ENCODE measurements at regions not wholly inside any gene's neighbourhood (a gene's known extent, or its start where the extent isn't known, plus 50 kb on each side); places are given as distances from the start of the nearest gene placed in this dataset.
A peak's percentile ranks its signal among the peaks of the same experiment; 100 is the strongest.

DNA sequence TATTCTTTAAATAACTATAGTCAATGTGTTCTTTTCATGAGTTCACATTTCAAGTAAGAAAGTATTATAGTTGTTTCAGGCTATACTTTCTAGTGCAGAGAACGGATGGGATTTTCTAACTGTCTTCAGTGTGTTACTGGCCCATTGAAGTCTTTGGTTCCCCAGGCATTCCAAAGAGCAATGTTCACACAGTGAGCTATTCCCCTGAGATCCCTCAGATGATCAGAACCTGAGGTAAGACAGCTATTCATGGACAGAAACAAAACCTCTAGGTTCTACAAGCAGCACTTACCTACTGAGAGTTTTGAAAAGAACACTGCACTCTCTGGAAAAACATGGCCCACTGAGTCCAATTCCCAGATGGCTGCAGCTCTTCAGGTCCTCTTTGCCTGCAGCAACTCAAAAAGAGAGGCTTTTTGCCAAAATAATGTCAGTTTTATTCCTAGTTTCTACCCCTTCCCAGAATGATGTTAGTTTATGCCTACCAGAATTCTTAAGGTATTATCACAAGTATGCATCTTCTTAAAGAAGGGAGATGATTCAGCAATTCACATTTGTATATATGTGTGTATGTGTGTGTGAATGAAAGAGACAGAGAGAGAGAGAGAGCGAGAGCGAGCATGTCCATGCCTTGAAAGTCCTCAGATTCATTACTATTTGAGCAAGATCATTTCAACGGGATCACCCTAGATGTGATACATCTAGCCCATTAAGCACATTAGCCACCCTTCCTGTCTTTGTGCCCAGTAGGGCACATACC is 146.1 kb downstream of the PDHA2 start:
- Histone ChIP-seq H3K36me3 (ENCODE audit: insufficient read depth, low read length) (no peaks in the 10 kb centered on the region), H2AFZ (ENCODE audit: low read length, unreplicated experiment) (no peak overlapping the region), H3K4me3 (ENCODE audit: low read depth, low read length) (no peak overlapping the region), H3K79me2 (ENCODE audit: control insufficient read depth, insufficient read depth, low read length, unreplicated experiment) (no peaks in the 10 kb centered on the region), H3K27me3 (ENCODE audit: insufficient read depth, low read length) (no peaks in the 10 kb centered on the region), H3K27ac (ENCODE audit: low read depth, low read length) (no peak overlapping the region), H3K4me1 (ENCODE audit: control insufficient read depth, insufficient read depth, low read length, unreplicated experiment) (no peaks in the 10 kb centered on the region)

DNA sequence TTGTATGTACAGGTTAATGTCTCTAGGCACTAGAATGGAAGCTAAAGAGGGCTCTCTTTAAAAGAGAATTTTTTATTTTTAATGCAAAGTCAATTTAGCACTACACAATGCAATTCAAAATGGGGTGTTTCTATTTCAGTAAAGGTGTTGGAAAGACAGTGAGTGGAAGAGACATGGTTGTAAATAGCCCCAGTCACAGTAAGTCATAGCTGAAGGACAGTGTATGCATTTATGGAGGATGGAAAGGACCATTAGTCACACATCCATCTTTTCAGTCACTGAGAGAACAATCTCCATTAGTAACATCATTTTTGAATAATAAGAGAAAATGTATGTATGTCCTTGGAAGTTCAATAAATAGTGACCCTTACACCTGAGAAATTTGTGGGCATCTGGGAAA is 148.0 kb downstream of the PDHA2 start:
- Histone ChIP-seq H3K79me2 (ENCODE audit: control insufficient read depth, insufficient read depth, low read length, unreplicated experiment) (no peaks in the 10 kb centered on the region), H3K27me3 (ENCODE audit: insufficient read depth, low read length) (no peaks in the 10 kb centered on the region), H3K36me3 (ENCODE audit: insufficient read depth, low read length) (no peaks in the 10 kb centered on the region), H3K4me3 (ENCODE audit: low read depth, low read length) (no peak overlapping the region), H3K4me1 (ENCODE audit: control insufficient read depth, insufficient read depth, low read length, unreplicated experiment) (no peaks in the 10 kb centered on the region), H3K27ac (ENCODE audit: low read depth, low read length) (no peak overlapping the region), H2AFZ (ENCODE audit: low read length, unreplicated experiment) (no peak overlapping the region)

DNA sequence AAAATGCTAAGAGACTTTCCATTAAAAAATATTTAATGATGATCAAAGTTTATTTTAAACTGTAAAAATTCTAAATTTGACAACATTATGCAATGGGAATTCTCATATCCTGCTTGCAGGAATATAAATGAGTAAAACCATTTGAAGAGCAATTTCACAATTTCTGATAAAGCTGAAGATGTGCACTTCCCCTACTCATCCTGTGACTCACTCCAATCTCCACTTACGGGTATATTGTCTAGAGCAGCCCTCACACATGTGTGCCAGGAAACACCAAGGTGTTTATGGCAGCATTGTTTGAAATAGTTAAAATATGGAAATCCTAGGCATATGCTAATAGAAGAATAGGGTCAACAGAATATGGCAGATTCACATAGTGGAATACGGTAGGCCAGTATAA is 158.4 kb downstream of the PDHA2 start:
- Histone ChIP-seq H3K36me3 (ENCODE audit: insufficient read depth, low read length) (no peaks in the 10 kb centered on the region), H3K4me1 (ENCODE audit: control insufficient read depth, insufficient read depth, low read length, unreplicated experiment) (no peaks in the 10 kb centered on the region), H2AFZ (ENCODE audit: low read length, unreplicated experiment) (no peak overlapping the region)

DNA sequence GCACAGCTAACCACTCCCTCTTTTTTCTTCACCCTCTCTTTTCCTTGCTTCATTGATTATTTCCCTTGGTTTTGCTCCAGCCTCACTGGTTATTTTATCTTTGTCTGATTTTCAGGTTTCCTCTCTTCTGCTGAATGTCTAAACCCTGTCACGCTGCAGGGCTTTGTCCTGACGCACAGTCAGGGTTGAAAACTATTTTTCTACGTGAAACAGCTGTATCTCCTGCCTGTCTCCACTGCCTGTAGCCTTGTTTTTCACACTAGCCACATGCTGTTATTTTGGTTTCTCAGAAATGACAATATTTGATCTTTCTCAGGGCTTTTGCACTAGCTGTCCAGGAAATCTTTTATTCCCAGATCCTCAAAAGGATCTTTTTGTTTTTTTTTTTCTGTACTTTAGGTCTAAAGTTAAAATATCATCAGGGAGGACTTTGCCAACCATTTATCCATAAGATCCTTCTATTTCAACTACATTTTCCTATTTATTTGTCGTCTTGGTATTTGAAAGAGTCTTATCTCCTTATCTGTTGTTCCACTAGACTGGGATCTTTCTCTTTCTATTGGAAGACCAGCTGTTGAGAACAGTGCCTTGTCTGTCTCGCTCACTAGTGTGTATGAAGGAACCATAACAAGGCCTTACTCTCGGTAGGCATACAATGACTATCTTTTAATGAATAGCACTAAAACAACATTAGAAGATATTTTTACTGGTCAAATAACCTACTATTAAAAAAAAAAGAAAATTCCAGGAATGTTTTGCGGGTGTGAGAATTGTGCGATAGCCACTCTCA is 164.3 kb downstream of the PDHA2 start:
- Histone ChIP-seq H2AFZ (ENCODE audit: low read length, unreplicated experiment) (peak overlapping the region; percentile 25), H3K4me3 (ENCODE audit: low read depth, low read length) (no peak overlapping the region), H3K27me3 (ENCODE audit: insufficient read depth, low read length) (no peaks in the 10 kb centered on the region)

More for the DNA sequence above, 158.4 kb downstream of the PDHA2 start:
- H3K79me2 ChIP-seq (ENCODE audit: control insufficient read depth, insufficient read depth, low read length, unreplicated experiment) = no peaks in the 10 kb centered on the region
- no peak overlapping the region for H3K4me3 ChIP-seq (ENCODE audit: low read depth, low read length)
- H3K27me3 ChIP-seq (ENCODE audit: insufficient read depth, low read length) = no peaks in the 10 kb centered on the region
- H3K27ac ChIP-seq (ENCODE audit: low read depth, low read length) = no peak overlapping the region

DNA sequence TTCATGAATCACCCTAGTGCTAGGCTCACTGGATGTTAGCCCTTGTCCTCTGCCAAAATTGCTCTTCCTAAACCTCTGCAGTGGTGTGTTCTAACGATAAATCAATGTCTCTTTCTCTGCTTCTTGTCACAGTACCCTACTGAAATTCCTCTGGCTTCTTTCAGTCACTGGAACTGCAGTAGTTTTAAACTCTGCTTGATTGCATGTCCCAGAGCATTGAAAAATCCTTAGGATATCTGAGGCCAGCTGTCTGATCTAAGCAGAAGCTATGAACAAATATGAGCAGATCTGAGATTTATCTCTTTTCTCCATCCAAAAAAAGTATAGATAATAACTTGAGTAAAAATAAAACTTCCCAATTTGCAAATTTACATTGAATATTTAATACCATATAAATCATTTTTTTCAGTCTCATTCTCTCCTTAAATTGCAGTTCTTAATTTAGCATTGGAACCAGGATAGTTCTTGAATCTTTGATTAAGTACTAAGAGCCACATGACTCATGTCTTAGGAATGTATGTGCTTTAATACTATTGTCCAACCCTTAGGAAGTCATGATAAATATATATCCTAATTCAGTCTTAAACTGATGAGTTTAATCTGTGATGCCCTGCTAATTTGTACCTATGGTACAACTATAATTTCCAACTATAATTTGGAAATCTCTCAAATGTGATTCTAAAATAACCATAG is 169.7 kb downstream of the PDHA2 start:
- Histone ChIP-seq H3K4me3 (ENCODE audit: low read depth, low read length) (no peak overlapping the region), H3K36me3 (ENCODE audit: insufficient read depth, low read length) (no peaks in the 10 kb centered on the region), H3K79me2 (ENCODE audit: control insufficient read depth, insufficient read depth, low read length, unreplicated experiment) (no peaks in the 10 kb centered on the region), H3K4me1 (ENCODE audit: control insufficient read depth, insufficient read depth, low read length, unreplicated experiment) (no peaks in the 10 kb centered on the region), H3K27ac (ENCODE audit: low read depth, low read length) (no peak overlapping the region), H2AFZ (ENCODE audit: low read length, unreplicated experiment) (no peak overlapping the region), H3K27me3 (ENCODE audit: insufficient read depth, low read length) (no peaks in the 10 kb centered on the region)

More for the DNA sequence above, 164.3 kb downstream of the PDHA2 start:
- no peaks in the 10 kb centered on the region for H3K79me2 ChIP-seq (ENCODE audit: control insufficient read depth, insufficient read depth, low read length, unreplicated experiment)
- H3K27ac ChIP-seq (ENCODE audit: low read depth, low read length) = no peak overlapping the region
- H3K36me3 ChIP-seq (ENCODE audit: insufficient read depth, low read length) = no peaks in the 10 kb centered on the region
- no peaks in the 10 kb centered on the region for H3K4me1 ChIP-seq (ENCODE audit: control insufficient read depth, insufficient read depth, low read length, unreplicated experiment)

DNA sequence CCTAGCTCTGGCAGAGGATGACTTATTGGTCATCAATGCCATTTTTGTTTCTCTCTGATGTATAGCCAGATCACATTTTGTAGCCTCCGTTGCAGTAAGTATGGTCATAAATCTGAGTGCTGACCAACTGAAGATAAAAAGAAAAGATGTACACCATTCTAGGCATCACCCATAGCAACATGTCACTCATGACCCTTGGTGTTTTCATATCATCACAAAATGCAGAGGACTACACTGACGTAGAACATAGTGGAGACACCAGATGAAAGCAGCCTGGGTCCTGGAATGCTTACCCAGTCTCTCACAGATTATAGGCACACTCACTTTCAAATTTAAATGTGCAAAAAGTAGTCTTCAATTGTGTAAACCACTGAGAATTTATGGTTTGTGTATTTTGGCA is 172.8 kb downstream of the PDHA2 start:
- Histone ChIP-seq H3K4me3 (ENCODE audit: low read depth, low read length) (no peak overlapping the region), H2AFZ (ENCODE audit: low read length, unreplicated experiment) (no peak overlapping the region), H3K79me2 (ENCODE audit: control insufficient read depth, insufficient read depth, low read length, unreplicated experiment) (no peaks in the 10 kb centered on the region), H3K36me3 (ENCODE audit: insufficient read depth, low read length) (no peaks in the 10 kb centered on the region), H3K4me1 (ENCODE audit: control insufficient read depth, insufficient read depth, low read length, unreplicated experiment) (peaks cover 6% of the 10 kb centered on the region), H3K27me3 (ENCODE audit: insufficient read depth, low read length) (no peaks in the 10 kb centered on the region), H3K27ac (ENCODE audit: low read depth, low read length) (no peak overlapping the region)

DNA sequence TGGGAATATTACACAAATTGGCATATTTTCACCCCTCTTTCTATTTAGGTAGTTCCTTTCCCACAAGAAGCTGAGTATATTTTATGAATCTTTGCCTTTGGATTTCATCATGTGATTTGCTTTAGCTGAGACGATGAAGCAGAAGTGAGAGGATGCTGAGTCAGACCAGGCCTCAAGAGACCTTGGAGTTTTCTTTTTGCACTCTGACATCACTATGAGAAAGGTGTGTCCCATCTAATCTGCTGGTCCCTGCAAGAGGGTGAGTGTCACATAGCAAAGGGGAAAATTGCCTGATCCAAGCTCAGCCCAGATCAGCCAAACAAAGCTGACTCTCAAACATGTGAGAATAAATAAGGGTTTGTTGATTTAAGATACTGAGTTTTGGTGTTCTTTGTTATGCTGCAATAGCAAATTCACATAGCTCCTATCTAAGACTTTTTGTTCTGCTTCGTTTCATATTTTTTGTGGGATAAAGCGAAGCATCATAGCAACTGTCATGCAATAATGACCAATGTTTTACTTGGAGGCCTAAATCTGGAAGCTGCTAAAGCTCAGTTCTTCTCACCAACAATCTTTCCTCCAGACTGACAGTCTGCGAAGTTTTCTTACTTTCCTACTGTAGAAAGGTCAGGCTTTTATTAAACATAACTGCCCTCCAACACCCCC is 176.9 kb downstream of the PDHA2 start:
- peak overlapping the region; percentile 66 for H2AFZ ChIP-seq (ENCODE audit: low read length, unreplicated experiment)
- no peaks in the 10 kb centered on the region for H3K79me2 ChIP-seq (ENCODE audit: control insufficient read depth, insufficient read depth, low read length, unreplicated experiment)
- no peaks in the 10 kb centered on the region for H3K36me3 ChIP-seq (ENCODE audit: insufficient read depth, low read length)
- H3K27ac ChIP-seq (ENCODE audit: low read depth, low read length) = peak overlapping the region; percentile 46; the same call in 1 of the 2 replicates
- H3K4me1 ChIP-seq (ENCODE audit: control insufficient read depth, insufficient read depth, low read length, unreplicated experiment) = peaks cover 6% of the 10 kb centered on the region
- H3K4me3 ChIP-seq (ENCODE audit: low read depth, low read length) = no peak overlapping the region
- H3K27me3 ChIP-seq (ENCODE audit: insufficient read depth, low read length) = no peaks in the 10 kb centered on the region

DNA sequence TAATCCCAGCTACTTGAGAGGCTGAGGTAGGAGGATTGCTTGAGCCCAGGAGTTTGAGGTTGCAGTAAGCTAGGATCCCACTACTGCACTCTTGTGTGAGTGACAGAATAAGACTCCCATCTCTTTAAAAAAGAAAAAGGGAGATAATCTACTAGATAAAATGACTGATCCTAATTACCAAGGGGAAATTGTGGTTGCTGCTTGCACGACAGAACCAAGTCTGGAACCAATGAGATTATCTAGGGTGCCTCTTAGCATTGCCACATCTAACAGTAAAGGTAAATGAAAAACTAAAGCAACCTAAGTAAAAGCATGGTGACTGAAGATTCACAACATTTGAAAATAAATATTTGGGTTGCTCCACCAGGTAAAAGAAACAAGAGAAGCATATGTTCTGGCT is 185.1 kb downstream of the PDHA2 start:
- Histone ChIP-seq H3K27me3 (ENCODE audit: insufficient read depth, low read length) (no peaks in the 10 kb centered on the region), H3K4me1 (ENCODE audit: control insufficient read depth, insufficient read depth, low read length, unreplicated experiment) (no peaks in the 10 kb centered on the region), H2AFZ (ENCODE audit: low read length, unreplicated experiment) (no peak overlapping the region), H3K27ac (ENCODE audit: low read depth, low read length) (no peak overlapping the region), H3K4me3 (ENCODE audit: low read depth, low read length) (no peak overlapping the region), H3K36me3 (ENCODE audit: insufficient read depth, low read length) (no peaks in the 10 kb centered on the region), H3K79me2 (ENCODE audit: control insufficient read depth, insufficient read depth, low read length, unreplicated experiment) (no peaks in the 10 kb centered on the region)

DNA sequence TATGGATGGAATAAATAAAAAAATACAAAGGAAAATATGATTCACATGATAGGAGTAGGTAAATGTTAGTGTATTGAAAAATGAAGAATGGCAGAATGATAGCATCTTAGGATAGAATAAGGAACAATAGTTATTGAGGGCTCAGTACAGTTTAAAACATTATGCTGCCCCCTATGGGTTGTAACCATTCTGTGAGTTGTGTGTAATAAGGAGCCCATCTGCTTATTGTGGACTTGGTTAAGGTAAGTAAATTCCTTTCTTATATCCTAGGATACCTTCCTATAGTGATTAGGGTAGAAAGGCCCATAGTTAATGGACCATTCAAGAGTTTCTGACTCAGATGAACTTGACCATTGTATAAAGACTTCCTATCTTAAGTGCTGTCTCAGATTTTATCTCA is 195.8 kb downstream of the PDHA2 start:
- Histone ChIP-seq H2AFZ (ENCODE audit: low read length, unreplicated experiment) (no peak overlapping the region), H3K36me3 (ENCODE audit: insufficient read depth, low read length) (no peaks in the 10 kb centered on the region), H3K27ac (ENCODE audit: low read depth, low read length) (no peak overlapping the region), H3K4me1 (ENCODE audit: control insufficient read depth, insufficient read depth, low read length, unreplicated experiment) (no peaks in the 10 kb centered on the region), H3K79me2 (ENCODE audit: control insufficient read depth, insufficient read depth, low read length, unreplicated experiment) (no peaks in the 10 kb centered on the region), H3K27me3 (ENCODE audit: insufficient read depth, low read length) (no peaks in the 10 kb centered on the region), H3K4me3 (ENCODE audit: low read depth, low read length) (no peak overlapping the region)

DNA sequence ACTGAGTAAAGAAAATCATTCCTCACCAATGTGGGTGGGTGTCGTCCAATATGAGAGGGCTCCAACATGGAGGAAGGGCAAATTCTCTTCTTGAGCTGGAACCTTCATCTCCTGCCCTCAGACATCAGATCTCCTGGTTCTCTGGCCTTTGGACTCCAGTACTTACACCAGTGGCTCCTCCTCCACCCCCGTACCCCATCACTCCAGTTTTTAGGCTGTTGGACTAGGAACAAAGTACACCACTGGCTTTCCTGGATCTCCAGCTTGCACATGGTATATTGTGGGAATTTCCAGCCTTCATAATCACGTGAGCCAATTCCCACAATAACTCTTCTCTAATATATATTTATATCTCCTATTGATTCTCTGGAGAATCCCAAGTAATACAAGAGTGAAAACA is 196.9 kb downstream of the PDHA2 start:
- no peak overlapping the region for H2AFZ ChIP-seq (ENCODE audit: low read length, unreplicated experiment)
- no peak overlapping the region for H3K4me3 ChIP-seq (ENCODE audit: low read depth, low read length)
- H3K27ac ChIP-seq (ENCODE audit: low read depth, low read length) = no peak overlapping the region
- H3K4me1 ChIP-seq (ENCODE audit: control insufficient read depth, insufficient read depth, low read length, unreplicated experiment) = no peaks in the 10 kb centered on the region
- H3K27me3 ChIP-seq (ENCODE audit: insufficient read depth, low read length) = no peaks in the 10 kb centered on the region
- no peaks in the 10 kb centered on the region for H3K36me3 ChIP-seq (ENCODE audit: insufficient read depth, low read length)
- H3K79me2 ChIP-seq (ENCODE audit: control insufficient read depth, insufficient read depth, low read length, unreplicated experiment) = no peaks in the 10 kb centered on the region
